Breast epithelium (tissue), 3 donors: ENCODE measurements at regions not wholly inside any gene's neighbourhood (a gene's known extent, or its start where the extent isn't known, plus 50 kb on each side); places are given as distances from the start of the nearest gene placed in this dataset.

ENCODE experiments used
- CTCF ChIP-seq, 3 donors: fragments of 450-650 bp; IDR thresholded peaks; one replicate each; pipeline ENCODE4 v1.5.1; 2016 to 2017; ENCODE audit warnings: antibody characterized with exemption in 3 of 3, mild to moderate bottlenecking in 3 of 3, moderate library complexity in 3 of 3
- POLR2A ChIP-seq: fragments of 450-650 bp; IDR thresholded peaks from one replicate; pipeline ENCODE4 v1.6.1; 2016; ENCODE audit warnings: antibody characterized with exemption, mild to moderate bottlenecking, moderate library complexity
- POLR2AphosphoS5 ChIP-seq, 3 donors: sonication (generic); formaldehyde crosslinking; IDR thresholded peaks; one replicate each; pipeline ENCODE4 v1.6.1; 2017; ENCODE audit warnings: antibody characterized with exemption in 3 of 3

DNA sequence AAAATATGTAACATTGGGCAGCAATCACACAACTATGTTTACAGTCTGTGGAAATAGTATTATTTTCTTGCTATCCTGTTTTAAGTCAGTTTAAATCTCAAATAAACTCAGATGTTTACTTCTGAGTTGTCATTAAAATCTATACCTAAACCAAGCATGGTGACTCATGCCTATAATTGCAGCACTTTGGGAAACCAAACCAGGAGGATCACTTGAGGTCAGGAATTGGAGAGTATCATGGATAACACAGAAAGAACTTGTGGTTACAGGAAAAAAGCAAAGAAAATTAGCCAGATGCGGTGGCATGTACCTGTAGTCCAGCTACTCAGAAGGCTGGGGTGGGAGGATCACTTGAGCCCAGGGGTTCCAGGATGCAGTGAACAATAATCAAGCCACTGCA is 631.6 kb upstream of the EPHA6 start:
- TF ChIP-seq CTCF (IDR thresholded peaks at IDR 0.05) (no peak), POLR2A (no peak), POLR2AphosphoS5 (IDR thresholded peaks at IDR 0.05) (no peak)
